Astrocyte (in vitro differentiated cells and primary cell): ENCODE measurements at regions not wholly inside any gene's neighbourhood (a gene's known extent, or its start where the extent isn't known, plus 50 kb on each side); places are given as distances from the start of the nearest gene placed in this dataset.
A peak's percentile ranks its signal among the peaks of the same experiment; 100 is the strongest.

Source experiments
- DNase-seq: peaks from one replicate; pipeline ENCODE4 v3.0.0-alpha.2; 2010; ENCODE audit warnings: low read depth
- FAIRE-seq: peaks from 2 replicates; lab custom pipeline; 2011; peaks lifted over from hg19 to GRCh38; lab: Jason Lieb, UNC
- H2AFZ ChIP-seq: 2 replicates; pipeline ENCODE4 v1.6.0; 2012; ENCODE audit warnings: low read depth, low read length, inconsistent platforms
- H3K27ac ChIP-seq: 2 replicates; pipeline ENCODE4 v1.5.1; 2011; ENCODE audit warnings: low read depth, low read length, inconsistent platforms
- H3K27me3 ChIP-seq: 2 replicates; pipeline ENCODE4 v1.6.0; 2011; ENCODE audit warnings: low read length, inconsistent platforms; ENCODE audit not compliant: insufficient read depth
- H3K36me3 ChIP-seq: 2 replicates; pipeline ENCODE4 v1.5.1; 2011; ENCODE audit warnings: low read length, inconsistent platforms; ENCODE audit not compliant: insufficient read depth
- H3K4me1 ChIP-seq: 2 replicates; pipeline ENCODE4 v1.5.1; 2011; ENCODE audit warnings: low read length, inconsistent platforms; ENCODE audit not compliant: insufficient read depth
- H3K4me2 ChIP-seq: 2 replicates; pipeline ENCODE4 v1.6.0; 2012; ENCODE audit warnings: low read length, inconsistent platforms
- H3K4me3 ChIP-seq: 2 replicates; pipeline ENCODE4 v1.5.1; 2011; ENCODE audit warnings: low read depth, mild to moderate bottlenecking, low read length, inconsistent platforms; ENCODE audit not compliant: insufficient read depth
- H3K79me2 ChIP-seq: 2 replicates; pipeline ENCODE4 v1.6.0; 2012; ENCODE audit warnings: mild to moderate bottlenecking, low read length, inconsistent platforms; ENCODE audit not compliant: insufficient read depth
- H3K9ac ChIP-seq: 2 replicates; pipeline ENCODE4 v1.6.0; 2012; ENCODE audit warnings: mild to moderate bottlenecking, low read length, inconsistent platforms
- H3K9me3 ChIP-seq: 2 replicates; pipeline ENCODE4 v1.5.1; 2012; ENCODE audit warnings: low read depth, mild to moderate bottlenecking, low read length, inconsistent platforms; ENCODE audit not compliant: insufficient read depth
- H4K20me1 ChIP-seq: 2 replicates; pipeline ENCODE4 v1.6.0; 2012; ENCODE audit warnings: low read length, inconsistent platforms; ENCODE audit not compliant: insufficient read depth
- H3K27ac Mint-ChIP-seq: one replicate; pipeline ENCODE4 v1.8.0; 2021; ENCODE audit warnings: mild to moderate bottlenecking, mixed read lengths; ENCODE audit not compliant: unreplicated experiment
- H3K27me3 Mint-ChIP-seq: one replicate; pipeline ENCODE4 v1.8.0; 2021; ENCODE audit warnings: low read depth, mixed read lengths; ENCODE audit not compliant: unreplicated experiment
- H3K36me3 Mint-ChIP-seq: one replicate; pipeline ENCODE4 v1.8.0; 2021; ENCODE audit warnings: low read depth, mixed read lengths; ENCODE audit not compliant: unreplicated experiment
- H3K4me1 Mint-ChIP-seq: one replicate; pipeline ENCODE4 v1.8.0; 2021; ENCODE audit warnings: low read depth, mixed read lengths; ENCODE audit not compliant: unreplicated experiment
- H3K4me3 Mint-ChIP-seq: one replicate; pipeline ENCODE4 v1.8.0; 2021; ENCODE audit warnings: mild to moderate bottlenecking, moderate library complexity, mixed read lengths; ENCODE audit not compliant: unreplicated experiment
- H3K9me3 Mint-ChIP-seq: one replicate; pipeline ENCODE4 v1.8.0; 2021; ENCODE audit warnings: mild to moderate bottlenecking, mixed read lengths; ENCODE audit not compliant: unreplicated experiment
- EZH2 ChIP-seq: IDR thresholded peaks from 2 replicates; pipeline ENCODE4 v1.6.1; 2012; ENCODE audit warnings: mild to moderate bottlenecking, low read length, inconsistent platforms; ENCODE audit not compliant: insufficient read depth
- TF ChIP-seq, protein P1 (sequence below): IDR thresholded peaks from 2 replicates; pipeline ENCODE4 v1.5.1; 2011; ENCODE audit warnings: low read depth, mild to moderate bottlenecking, inconsistent platforms, low read length, moderate library complexity; ENCODE audit not compliant: insufficient read depth

DNA sequence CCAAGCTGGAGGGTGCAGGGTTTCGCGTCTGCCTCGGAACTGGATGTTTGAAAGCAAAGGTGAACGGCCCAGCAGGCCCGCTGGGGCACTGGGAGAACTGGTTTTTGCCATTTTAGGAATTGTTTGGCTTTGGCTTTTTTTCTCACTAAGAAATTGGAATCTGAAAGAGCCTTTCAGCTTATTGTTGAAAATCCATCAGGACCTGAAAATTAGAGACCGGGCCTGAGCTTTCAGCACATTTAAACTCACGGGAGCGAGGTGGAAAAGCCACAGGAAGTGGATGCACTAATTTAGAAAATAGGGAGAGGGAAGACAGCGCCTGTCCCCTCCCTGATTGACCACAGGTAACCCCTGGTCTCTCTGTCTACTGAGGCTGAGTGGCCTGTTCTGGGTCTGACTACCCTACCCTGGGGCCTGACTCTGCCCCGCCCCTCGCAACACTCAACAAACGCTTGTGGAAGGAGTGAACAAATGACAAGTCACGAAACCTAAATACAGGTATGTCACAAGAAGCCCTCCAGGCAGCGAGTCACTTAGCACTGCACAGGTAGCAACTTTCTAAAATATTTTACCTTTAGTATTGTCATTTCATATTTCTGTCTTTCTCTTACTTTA is 100.3 kb upstream of the MBOAT2 start:
- no peak overlapping the region for H3K4me3 ChIP-seq
- H3K36me3 Mint-ChIP-seq, result no peaks in the 10 kb centered on the region
- no peak overlapping the region for H3K4me2 ChIP-seq
- H3K27me3 ChIP-seq, result no peaks in the 10 kb centered on the region
- no peak overlapping the region for H3K9ac ChIP-seq
- DNase-seq (no peak), FAIRE-seq (no peak)
- peaks cover 2% of the 10 kb centered on the region for H3K9me3 Mint-ChIP-seq
- peaks cover 23% of the 10 kb centered on the region for H3K27me3 Mint-ChIP-seq
- H3K4me1 ChIP-seq, result peaks cover 20% of the 10 kb centered on the region
- H3K27ac Mint-ChIP-seq, result no peak overlapping the region
- H3K4me3 Mint-ChIP-seq, result no peak overlapping the region
- H3K9me3 ChIP-seq, result no peaks in the 10 kb centered on the region
- H3K4me1 Mint-ChIP-seq, result peaks cover 21% of the 10 kb centered on the region
- TF ChIP-seq, protein P1, sequence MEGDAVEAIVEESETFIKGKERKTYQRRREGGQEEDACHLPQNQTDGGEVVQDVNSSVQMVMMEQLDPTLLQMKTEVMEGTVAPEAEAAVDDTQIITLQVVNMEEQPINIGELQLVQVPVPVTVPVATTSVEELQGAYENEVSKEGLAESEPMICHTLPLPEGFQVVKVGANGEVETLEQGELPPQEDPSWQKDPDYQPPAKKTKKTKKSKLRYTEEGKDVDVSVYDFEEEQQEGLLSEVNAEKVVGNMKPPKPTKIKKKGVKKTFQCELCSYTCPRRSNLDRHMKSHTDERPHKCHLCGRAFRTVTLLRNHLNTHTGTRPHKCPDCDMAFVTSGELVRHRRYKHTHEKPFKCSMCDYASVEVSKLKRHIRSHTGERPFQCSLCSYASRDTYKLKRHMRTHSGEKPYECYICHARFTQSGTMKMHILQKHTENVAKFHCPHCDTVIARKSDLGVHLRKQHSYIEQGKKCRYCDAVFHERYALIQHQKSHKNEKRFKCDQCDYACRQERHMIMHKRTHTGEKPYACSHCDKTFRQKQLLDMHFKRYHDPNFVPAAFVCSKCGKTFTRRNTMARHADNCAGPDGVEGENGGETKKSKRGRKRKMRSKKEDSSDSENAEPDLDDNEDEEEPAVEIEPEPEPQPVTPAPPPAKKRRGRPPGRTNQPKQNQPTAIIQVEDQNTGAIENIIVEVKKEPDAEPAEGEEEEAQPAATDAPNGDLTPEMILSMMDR, result no peak
- TF ChIP-seq EZH2, result no peak
- no peaks in the 10 kb centered on the region for H3K36me3 ChIP-seq
- H2AFZ ChIP-seq, result no peak overlapping the region
- H3K27ac ChIP-seq, result no peak overlapping the region
- H4K20me1 ChIP-seq, result no peaks in the 10 kb centered on the region
- no peaks in the 10 kb centered on the region for H3K79me2 ChIP-seq

DNA sequence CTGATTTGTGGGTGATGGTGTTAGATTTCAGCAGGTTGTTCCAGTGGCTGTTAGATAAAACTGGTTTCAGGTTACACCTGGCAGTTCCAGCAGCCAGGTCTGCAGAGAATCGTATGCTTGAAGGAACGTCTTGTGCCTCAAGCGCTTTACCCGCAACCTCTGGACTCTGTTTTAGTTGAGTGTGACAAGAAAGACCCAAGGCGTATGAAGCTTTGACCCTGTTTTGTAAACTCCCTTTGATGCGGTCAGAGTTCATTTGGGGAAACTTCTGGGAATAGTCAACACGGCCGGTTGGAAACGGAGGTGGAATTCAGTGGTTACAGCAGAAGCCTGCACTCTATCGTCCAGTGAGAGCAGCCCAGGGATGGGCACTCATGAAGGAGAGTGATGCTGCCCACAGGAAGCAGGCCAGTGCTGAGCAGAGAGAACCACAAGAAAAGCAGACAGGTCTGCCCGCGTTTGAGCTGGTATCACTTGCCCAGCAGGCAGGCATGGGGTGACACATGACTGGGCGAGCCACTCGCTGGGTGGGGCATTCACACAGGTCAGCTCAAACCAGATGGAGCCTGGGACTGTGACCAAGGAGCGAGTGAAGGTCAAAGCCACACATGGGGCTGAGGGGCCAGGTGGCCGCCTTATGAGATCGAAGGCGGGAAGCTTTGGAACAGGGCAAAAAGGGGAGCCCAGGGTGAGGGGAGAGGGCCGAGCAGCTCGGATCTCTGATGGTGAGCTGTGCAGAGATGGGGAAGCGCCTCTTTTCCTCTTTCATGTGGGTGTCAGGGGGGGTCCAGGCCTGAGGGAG is 99.6 kb upstream of the MBOAT2 start:
- H3K9me3 Mint-ChIP-seq, result peaks cover 2% of the 10 kb centered on the region
- peaks cover 20% of the 10 kb centered on the region for H3K4me1 Mint-ChIP-seq
- TF ChIP-seq EZH2, result no peak
- TF ChIP-seq, protein P1, result no peak
- Histone ChIP-seq H3K4me2 (no peak overlapping the region), H3K4me1 (peaks cover 17% of the 10 kb centered on the region), H3K79me2 (no peaks in the 10 kb centered on the region), H3K9ac (no peak overlapping the region), H3K27ac (no peak overlapping the region), H3K4me3 (no peak overlapping the region), H2AFZ (no peak overlapping the region), H4K20me1 (no peaks in the 10 kb centered on the region), H3K27me3 (no peaks in the 10 kb centered on the region), H3K9me3 (no peaks in the 10 kb centered on the region), H3K36me3 (no peaks in the 10 kb centered on the region)
- peak overlapping the region; percentile 4 for H3K27ac Mint-ChIP-seq
- H3K27me3 Mint-ChIP-seq, result peaks cover 23% of the 10 kb centered on the region
- FAIRE-seq (no peak), DNase-seq (peak; percentile 48)
- no peaks in the 10 kb centered on the region for H3K36me3 Mint-ChIP-seq
- H3K4me3 Mint-ChIP-seq, result no peak overlapping the region
